HL-60 (cell line): ENCODE measurements at regions not wholly inside any gene's neighbourhood (a gene's known extent, or its start where the extent isn't known, plus 50 kb on each side); places are given as distances from the start of the nearest gene placed in this dataset.

ENCODE experiments used
- CTCF ChIP-seq: IDR thresholded peaks from one replicate; pipeline ENCODE4 v1.5.1; 2011; ENCODE audit warnings: low read length, control low read depth, inconsistent platforms; ENCODE audit not compliant: insufficient read depth
- GABPA ChIP-seq: IDR thresholded peaks from 2 replicates; pipeline ENCODE4 v1.6.1; 2012; ENCODE audit warnings: low read depth
- POLR2AphosphoS5 ChIP-seq: IDR thresholded peaks from 2 replicates; pipeline ENCODE4 v1.6.1; 2012; ENCODE audit warnings: low read depth
- REST ChIP-seq: IDR thresholded peaks from 2 replicates; pipeline ENCODE4 v1.6.1; 2012; ENCODE audit warnings: low read depth; ENCODE audit not compliant: insufficient replicate concordance
- SPI1 ChIP-seq: IDR thresholded peaks from 2 replicates; pipeline ENCODE4 v1.6.1; 2012; ENCODE audit warnings: low read depth, mild to moderate bottlenecking, borderline replicate concordance

- TF ChIP-seq CTCF (no peak), POLR2AphosphoS5 (no peak), REST (no peak), GABPA (no peak), SPI1 (no peak)
Measured at GRCh38 chr20:4488407-4489339, 197.6 kb upstream of the PRNP start.
